Nephron (organoid): ENCODE measurements at regions not wholly inside any gene's neighbourhood (a gene's known extent, or its start where the extent isn't known, plus 50 kb on each side); places are given as distances from the start of the nearest gene placed in this dataset.

ENCODE experiments used
- H3K27ac Mint-ChIP-seq, 3 experiments: 2 replicates each; pipeline ENCODE4 v1.8.0; 2020; ENCODE audit warnings: mixed read lengths in 3 of 3, mild to moderate bottlenecking in 2 of 3, moderate library complexity in 1 of 3
- H3K27me3 Mint-ChIP-seq: 2 replicates; pipeline ENCODE4 v1.8.0; 2021; ENCODE audit warnings: low read depth, mild to moderate bottlenecking, moderate library complexity, mixed read lengths
- H3K36me3 Mint-ChIP-seq: 2 replicates; pipeline ENCODE4 v1.8.0; 2020; ENCODE audit warnings: low read depth, mixed read lengths
- H3K4me1 Mint-ChIP-seq: 2 replicates; pipeline ENCODE4 v1.8.0; 2020; ENCODE audit warnings: mixed read lengths
- H3K4me3 Mint-ChIP-seq, 3 experiments: 2 replicates each; pipeline ENCODE4 v1.8.0; 2020; ENCODE audit warnings: mild to moderate bottlenecking in 3 of 3, mixed read lengths in 3 of 3, moderate library complexity in 2 of 3
- H3K9me3 Mint-ChIP-seq: 2 replicates; pipeline ENCODE4 v1.8.0; 2020; ENCODE audit warnings: mixed read lengths
- CTCF ChIP-seq, 3 experiments: fragments of 200-600 bp; sonication (generic); IDR thresholded peaks; one replicate each; pipeline ENCODE4 v1.5.0; 2021; ENCODE audit warnings: antibody characterized with exemption in 3 of 3; ENCODE audit not compliant: unreplicated experiment in 3 of 3

GRCh38 chr9:115191667-115192066 lies 73.7 kb upstream of the TNC start:
- Mint-ChIP-seq H3K4me3 (no peak overlapping the region), H3K36me3 (peaks cover 4% of the 10 kb centered on the region), H3K4me1 (peaks cover 24% of the 10 kb centered on the region), H3K9me3 (peaks cover 14% of the 10 kb centered on the region), H3K27ac (no peak overlapping the region), H3K27me3 (no peaks in the 10 kb centered on the region)
- no peak for TF ChIP-seq CTCF (IDR thresholded peaks at IDR 0.05; ENCODE audit: unreplicated experiment in 3 of 3)

- H3K36me3 Mint-ChIP-seq = peaks cover 4% of the 10 kb centered on the region
- H3K4me3 Mint-ChIP-seq = no peak overlapping the region
- H3K27ac Mint-ChIP-seq = no peak overlapping the region
- no peak for TF ChIP-seq CTCF (IDR thresholded peaks at IDR 0.05; ENCODE audit: unreplicated experiment in 3 of 3)
- H3K9me3 Mint-ChIP-seq = peaks cover 14% of the 10 kb centered on the region
- no peaks in the 10 kb centered on the region for H3K27me3 Mint-ChIP-seq
- peaks cover 30% of the 10 kb centered on the region for H3K4me1 Mint-ChIP-seq
Measured at GRCh38 chr9:115192280-115192679, 74.3 kb upstream of the TNC start.

- Mint-ChIP-seq H3K9me3 (peaks cover 14% of the 10 kb centered on the region), H3K4me3 (no peak overlapping the region), H3K27me3 (no peaks in the 10 kb centered on the region), H3K27ac (no peak overlapping the region), H3K36me3 (peaks cover 4% of the 10 kb centered on the region), H3K4me1 (peaks cover 35% of the 10 kb centered on the region)
- TF ChIP-seq CTCF (IDR thresholded peaks at IDR 0.05; ENCODE audit: unreplicated experiment in 3 of 3) = no peak
Measured at GRCh38 chr9:115192835-115193525, 75.0 kb upstream of the TNC start.

GRCh38 chr9:115193777-115194176 lies 75.8 kb upstream of the TNC start:
- no peaks in the 10 kb centered on the region for H3K27me3 Mint-ChIP-seq
- peaks cover 14% of the 10 kb centered on the region for H3K9me3 Mint-ChIP-seq
- H3K4me1 Mint-ChIP-seq = peaks cover 38% of the 10 kb centered on the region
- H3K4me3 Mint-ChIP-seq = no peak overlapping the region
- no peak for TF ChIP-seq CTCF (IDR thresholded peaks at IDR 0.05; ENCODE audit: unreplicated experiment in 3 of 3)
- peaks cover 4% of the 10 kb centered on the region for H3K36me3 Mint-ChIP-seq
- H3K27ac Mint-ChIP-seq = peak overlapping the region in 1 of 3 experiments; percentile 8

GRCh38 chr9:115194216-115194615 lies 76.3 kb upstream of the TNC start:
- Mint-ChIP-seq H3K27me3 (no peaks in the 10 kb centered on the region), H3K36me3 (peaks cover 4% of the 10 kb centered on the region), H3K4me1 (peaks cover 38% of the 10 kb centered on the region)

More at GRCh38 chr9:115194216-115194615, 76.3 kb upstream of the TNC start:
- no peak for TF ChIP-seq CTCF (IDR thresholded peaks at IDR 0.05; ENCODE audit: unreplicated experiment in 3 of 3)
- H3K4me3 Mint-ChIP-seq = no peak overlapping the region
- no peak overlapping the region for H3K27ac Mint-ChIP-seq
- peaks cover 14% of the 10 kb centered on the region for H3K9me3 Mint-ChIP-seq
